ENCODE measurements at regions not wholly inside any gene's neighbourhood (a gene's known extent, or its start where the extent isn't known, plus 50 kb on each side); places are given as distances from the start of the nearest gene placed in this dataset.
A peak's percentile ranks its signal among the peaks of the same experiment; 100 is the strongest.
"Not testable (repeated sequence)": the region's sequence is repeated elsewhere in the genome, so short reads cannot be mapped to it uniquely, and the experiment has no call there.

DNA sequence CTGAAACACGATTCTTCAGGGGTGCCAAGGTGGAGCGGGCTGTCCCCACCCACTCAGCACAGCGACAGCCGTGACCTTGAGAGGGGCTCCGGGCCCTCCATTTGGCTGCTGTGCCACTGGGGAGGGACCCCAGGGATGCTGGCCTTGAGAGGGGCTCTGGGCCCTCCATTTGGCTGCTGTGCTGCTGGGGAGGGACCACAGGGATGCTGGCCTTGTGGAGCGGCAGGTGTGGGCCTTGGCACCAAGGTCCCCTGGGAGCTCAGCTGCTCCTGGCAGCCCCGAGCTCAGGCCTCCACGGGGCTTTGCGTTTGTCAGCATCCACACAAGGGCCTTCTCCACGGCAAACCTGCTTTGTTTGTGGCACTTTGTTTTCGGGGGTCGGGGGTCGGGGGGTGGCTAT is 137.6 kb upstream of the LPCAT1 start:
- Mint-ChIP-seq H3K4me3 (no peak overlapping the region), H3K27ac (no peak overlapping the region), H3K9me3 (ENCODE audit: insufficient read depth) (no peaks in the 10 kb centered on the region), H3K27me3 (ENCODE audit: low read depth) (peaks cover 30% of the 10 kb centered on the region), H3K36me3 (ENCODE audit: low read depth) (no peaks in the 10 kb centered on the region), H3K4me1 (ENCODE audit: low read depth) (no peaks in the 10 kb centered on the region)
- CTCF ChIA-PET = no interaction called here
- ATAC-seq (no peak), DNase-seq (no peak)
- POLR2A ChIA-PET = no interaction called here

DNA sequence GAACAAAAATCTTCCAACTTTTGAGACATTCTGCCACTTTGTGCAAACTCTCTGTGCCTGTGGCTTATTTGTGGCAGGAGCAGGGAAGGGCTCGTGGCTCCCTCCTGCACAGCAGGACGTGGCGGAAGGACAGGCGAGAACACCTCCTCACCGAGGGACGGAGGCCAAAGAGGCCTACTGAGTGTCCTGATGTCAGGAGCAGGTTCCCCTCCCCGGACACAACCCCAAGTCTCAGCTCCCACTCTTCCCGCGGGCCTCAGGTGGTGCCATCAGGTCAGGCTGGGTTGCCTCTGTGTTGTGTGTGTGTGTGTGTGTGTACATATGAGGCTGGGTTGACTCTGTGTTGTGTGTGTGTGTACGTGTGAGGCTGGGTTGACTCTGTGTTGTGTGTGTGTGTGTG is 136.8 kb upstream of the LPCAT1 start:
- Mint-ChIP-seq H3K36me3 (ENCODE audit: low read depth) (no peaks in the 10 kb centered on the region), H3K27me3 (ENCODE audit: low read depth) (peaks cover 22% of the 10 kb centered on the region), H3K4me3 (no peak overlapping the region), H3K9me3 (ENCODE audit: insufficient read depth) (no peaks in the 10 kb centered on the region), H3K4me1 (ENCODE audit: low read depth) (no peaks in the 10 kb centered on the region), H3K27ac (no peak overlapping the region)
- POLR2A ChIA-PET = no interaction called here
- CTCF ChIA-PET = no interaction called here
- ATAC-seq (no peak), DNase-seq (no peak)

- no peaks in the 10 kb centered on the region for H3K36me3 Mint-ChIP-seq (ENCODE audit: low read depth)
- no peak overlapping the region for H3K27ac Mint-ChIP-seq
- DNase-seq = no peak
- ChIA-PET CTCF (no interaction called here), POLR2A (no interaction called here)
- no peaks in the 10 kb centered on the region for H3K9me3 Mint-ChIP-seq (ENCODE audit: insufficient read depth)
- no peak for ATAC-seq
- H3K4me3 Mint-ChIP-seq = no peak overlapping the region
- H3K4me1 Mint-ChIP-seq (ENCODE audit: low read depth) = no peaks in the 10 kb centered on the region
- peaks cover 17% of the 10 kb centered on the region for H3K27me3 Mint-ChIP-seq (ENCODE audit: low read depth)
Observed at GRCh38 chr5:1660001-1660400, 136.2 kb upstream of the LPCAT1 start.

GRCh38 chr5:1659100-1659981 is 135.6 kb upstream of the LPCAT1 start:
- ATAC-seq (no peak), DNase-seq (no peak)
- Mint-ChIP-seq H3K27me3 (ENCODE audit: low read depth) (peaks cover 14% of the 10 kb centered on the region), H3K9me3 (ENCODE audit: insufficient read depth) (no peaks in the 10 kb centered on the region), H3K4me3 (no peak overlapping the region), H3K4me1 (ENCODE audit: low read depth) (no peaks in the 10 kb centered on the region), H3K36me3 (ENCODE audit: low read depth) (no peaks in the 10 kb centered on the region), H3K27ac (no peak overlapping the region)
- POLR2A ChIA-PET = no interaction called here
- CTCF ChIA-PET = no interaction called here

- Mint-ChIP-seq H3K9me3 (ENCODE audit: insufficient read depth) (no peaks in the 10 kb centered on the region), H3K27me3 (ENCODE audit: low read depth) (peaks cover 14% of the 10 kb centered on the region), H3K4me3 (no peak overlapping the region), H3K4me1 (ENCODE audit: low read depth) (no peaks in the 10 kb centered on the region), H3K36me3 (ENCODE audit: low read depth) (no peaks in the 10 kb centered on the region), H3K27ac (no peak overlapping the region)
- ATAC-seq = no peak
- DNase-seq = no peak
- ChIA-PET CTCF (no interaction called here), POLR2A (no interaction called here)
Observed at GRCh38 chr5:1658665-1659064, 134.9 kb upstream of the LPCAT1 start.

DNA sequence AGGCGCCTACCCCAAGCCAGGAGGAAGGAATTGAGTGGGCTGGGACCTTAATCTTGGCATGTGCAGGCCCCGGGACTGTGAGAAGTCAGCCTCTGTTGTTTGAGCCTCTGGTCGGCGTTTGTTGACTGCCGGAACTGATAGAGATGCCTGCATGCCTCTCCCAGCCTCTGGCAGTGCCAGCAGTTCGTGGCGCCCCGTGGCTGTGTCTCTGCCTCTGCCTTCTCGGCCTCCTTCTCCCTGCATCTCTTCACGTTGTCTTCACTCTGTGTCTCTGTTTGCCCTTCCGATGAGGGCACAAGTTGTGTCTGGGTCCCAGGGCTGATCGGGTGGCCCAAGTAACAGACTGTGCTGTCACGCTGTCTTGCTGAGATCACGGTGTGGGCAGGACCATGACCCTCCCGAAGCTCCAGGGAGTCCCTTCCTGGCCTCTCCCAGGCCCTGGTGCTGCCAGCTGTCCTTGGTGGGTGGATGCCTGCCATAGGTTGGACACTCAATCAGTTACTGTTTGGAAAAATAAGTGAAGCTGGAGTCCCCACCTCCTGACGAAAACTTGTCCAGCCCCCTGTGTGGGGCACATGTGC is 133.5 kb upstream of the LPCAT1 start:
- Mint-ChIP-seq H3K9me3 (ENCODE audit: insufficient read depth) (no peaks in the 10 kb centered on the region), H3K27ac (no peak overlapping the region), H3K4me1 (ENCODE audit: low read depth) (peaks cover 6% of the 10 kb centered on the region), H3K4me3 (no peak overlapping the region), H3K36me3 (ENCODE audit: low read depth) (no peaks in the 10 kb centered on the region), H3K27me3 (ENCODE audit: low read depth) (peaks cover 23% of the 10 kb centered on the region)
- ATAC-seq (no peak), DNase-seq (peak; percentile 15)
- ChIA-PET CTCF (no interaction called here), POLR2A (no interaction called here)

- H3K4me1 Mint-ChIP-seq (ENCODE audit: low read depth) = peaks cover 6% of the 10 kb centered on the region
- ChIA-PET POLR2A (no interaction called here), CTCF (interaction anchor here (0.9 to 2.4 kb wide), 2 partner anchors 11 to 276 kb away, joined by 3 to 10 read pairs; no protein-coding TSS in a partner anchor)
- H3K4me3 Mint-ChIP-seq = no peak overlapping the region
- no peaks in the 10 kb centered on the region for H3K36me3 Mint-ChIP-seq (ENCODE audit: low read depth)
- H3K27me3 Mint-ChIP-seq (ENCODE audit: low read depth) = peaks cover 27% of the 10 kb centered on the region
- no peak for DNase-seq
- ATAC-seq = no peak
- no peak overlapping the region for H3K27ac Mint-ChIP-seq
- H3K9me3 Mint-ChIP-seq (ENCODE audit: insufficient read depth) = no peaks in the 10 kb centered on the region
Observed at GRCh38 chr5:1656271-1656975, 132.7 kb upstream of the LPCAT1 start.

- Mint-ChIP-seq H3K27ac (no peak overlapping the region), H3K9me3 (ENCODE audit: insufficient read depth) (no peaks in the 10 kb centered on the region), H3K36me3 (ENCODE audit: low read depth) (no peaks in the 10 kb centered on the region), H3K4me3 (no peak overlapping the region), H3K27me3 (ENCODE audit: low read depth) (peaks cover 29% of the 10 kb centered on the region), H3K4me1 (ENCODE audit: low read depth) (peaks cover 6% of the 10 kb centered on the region)
- no peak for DNase-seq
- POLR2A ChIA-PET = no interaction called here
- ATAC-seq = no peak
- CTCF ChIA-PET = interaction anchor here (0.9 to 2.4 kb wide), 2 partner anchors 11 to 275 kb away, joined by 3 to 10 read pairs; no protein-coding TSS in a partner anchor
Observed at GRCh38 chr5:1655496-1656270, 131.9 kb upstream of the LPCAT1 start.

DNA sequence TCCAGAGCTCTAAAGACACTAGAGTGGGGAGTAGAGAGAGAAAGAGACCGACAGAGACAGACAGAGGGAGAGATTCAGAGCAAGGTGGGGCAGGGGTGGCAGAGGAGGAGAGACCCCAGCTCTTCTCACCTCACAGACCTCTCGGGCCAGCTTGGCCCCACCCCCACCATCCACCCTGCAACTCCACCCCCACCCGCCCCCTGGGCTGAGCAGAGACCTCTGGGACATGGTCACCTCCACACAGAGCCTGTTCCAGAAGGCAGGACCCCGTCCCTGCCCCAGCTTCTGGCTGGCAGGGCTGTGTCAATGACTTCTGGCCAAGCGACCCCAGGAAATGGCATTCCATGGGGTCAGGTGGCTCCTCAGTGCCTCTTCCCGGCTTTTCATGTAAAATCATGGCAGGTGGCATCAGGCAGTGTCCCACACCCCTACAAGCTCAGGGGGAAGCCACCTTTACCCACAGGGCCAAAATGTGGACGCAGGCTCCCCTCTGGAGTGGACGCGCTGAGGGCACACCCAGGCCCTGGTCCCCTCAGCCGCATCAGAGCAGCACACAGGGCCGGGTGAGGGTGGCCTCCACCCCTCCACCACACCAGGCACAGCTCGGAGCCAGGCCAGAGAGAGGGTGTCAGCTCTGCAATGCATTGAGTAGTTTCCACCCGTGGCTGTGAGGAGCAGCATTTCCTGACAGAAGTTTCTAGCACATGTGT is 131.2 kb upstream of the LPCAT1 start:
- H3K27me3 Mint-ChIP-seq (ENCODE audit: low read depth) = peaks cover 29% of the 10 kb centered on the region
- H3K27ac Mint-ChIP-seq = no peak overlapping the region
- H3K4me3 Mint-ChIP-seq = no peak overlapping the region
- H3K9me3 Mint-ChIP-seq (ENCODE audit: insufficient read depth) = no peaks in the 10 kb centered on the region
- DNase-seq = no peak
- no peak for ATAC-seq
- ChIA-PET POLR2A (no interaction called here), CTCF (interaction anchor here (0.6 to 2.4 kb wide), 3 partner anchors 10 to 148 kb away, joined by 3 to 10 read pairs (median 3); no protein-coding TSS in a partner anchor)
- H3K4me1 Mint-ChIP-seq (ENCODE audit: low read depth) = peaks cover 6% of the 10 kb centered on the region
- no peaks in the 10 kb centered on the region for H3K36me3 Mint-ChIP-seq (ENCODE audit: low read depth)

DNA sequence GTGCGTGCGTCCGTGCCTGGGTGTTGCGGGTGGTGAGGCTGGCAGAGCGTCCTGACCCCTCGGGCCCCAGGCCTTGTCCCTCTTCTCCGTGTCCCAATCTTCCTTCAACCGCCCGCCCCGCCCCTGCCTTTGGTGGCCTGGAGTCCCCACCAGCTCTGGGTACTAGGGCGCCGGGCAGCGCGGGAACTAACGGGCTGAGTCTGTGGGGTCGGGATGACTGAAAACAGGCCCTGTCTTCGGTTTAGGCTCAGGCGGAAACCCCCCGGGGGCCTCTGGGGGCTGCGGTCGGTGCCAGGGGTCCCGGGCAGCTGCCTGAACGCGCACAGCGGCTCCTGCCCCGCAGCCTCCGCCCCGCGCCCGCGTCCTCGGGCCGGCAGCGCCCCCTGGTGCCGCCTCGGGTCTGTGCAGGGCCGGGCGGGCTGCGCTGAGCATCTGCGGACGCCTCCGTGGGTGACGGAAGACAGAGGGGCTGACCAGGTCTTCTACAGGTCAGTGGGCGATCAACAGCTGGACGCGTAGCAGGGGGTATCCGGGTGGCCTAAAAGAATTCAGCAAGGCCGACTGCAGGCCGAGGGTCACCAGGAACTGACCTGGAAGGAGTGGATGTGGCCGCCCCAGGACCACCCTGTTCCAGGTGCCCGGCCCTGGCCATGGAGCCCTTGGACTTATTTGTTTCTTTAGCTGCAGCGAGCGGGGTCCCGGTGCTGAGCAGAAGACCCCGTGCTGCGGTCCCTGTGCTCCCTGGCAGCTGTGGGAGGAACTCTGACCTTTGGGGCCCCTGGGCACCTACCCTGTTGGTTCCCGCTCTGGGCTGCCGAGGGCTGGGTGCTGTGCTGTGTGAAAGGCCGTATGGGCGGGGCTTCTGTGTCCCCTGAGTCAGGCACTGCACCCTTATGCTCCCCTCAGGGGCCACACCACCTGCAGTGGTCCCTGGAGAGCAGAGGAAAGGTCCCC is 130.2 kb upstream of the LPCAT1 start:
- H3K4me1 Mint-ChIP-seq (ENCODE audit: low read depth); H3K27ac Mint-ChIP-seq; H3K36me3 Mint-ChIP-seq (ENCODE audit: low read depth); POLR2A ChIA-PET; H3K9me3 Mint-ChIP-seq (ENCODE audit: insufficient read depth); H3K4me3 Mint-ChIP-seq: not testable (repeated sequence)
- DNase-seq (peak; percentile 46), ATAC-seq (peak; percentile 97)
- H3K27me3 Mint-ChIP-seq (ENCODE audit: low read depth) = peaks cover 31% of the 10 kb centered on the region
- CTCF ChIA-PET = interaction anchor here (0.6 to 2.4 kb wide), 6 partner anchors 9 to 485 kb away, joined by 3 to 15 read pairs (median 8); no protein-coding TSS in a partner anchor
